ENCODE measurements at regions not wholly inside any gene's neighbourhood (a gene's known extent, or its start where the extent isn't known, plus 50 kb on each side); places are given as distances from the start of the nearest gene placed in this dataset.
A peak's percentile ranks its signal among the peaks of the same experiment; 100 is the strongest.

GRCh38 chr7:18250133-18250532 lies 222.5 kb upstream of the PRPS1L1 start:
- DNase-seq (ENCODE audit: low read depth): no peak
- no peak overlapping the region for H3K4me3 ChIP-seq (ENCODE audit: low read length)
- TF ChIP-seq CTCF (conservative IDR thresholded peaks at IDR 0.05; ENCODE audit: low read depth, low read length): no peak

GRCh38 chr7:18257711-18258110 lies 230.1 kb upstream of the PRPS1L1 start:
- TF ChIP-seq CTCF (conservative IDR thresholded peaks at IDR 0.05; ENCODE audit: low read depth, low read length): no peak
- DNase-seq (ENCODE audit: low read depth): no peak
- H3K4me3 ChIP-seq (ENCODE audit: low read length): no peak overlapping the region

GRCh38 chr7:18262058-18262457 lies 233.5 kb upstream of the HDAC9 start:
- no peak for TF ChIP-seq CTCF (conservative IDR thresholded peaks at IDR 0.05; ENCODE audit: low read depth, low read length)
- no peak for DNase-seq (ENCODE audit: low read depth)
- no peak overlapping the region for H3K4me3 ChIP-seq (ENCODE audit: low read length)

GRCh38 chr7:18265611-18266281 lies 229.8 kb upstream of the HDAC9 start:
- DNase-seq (ENCODE audit: low read depth): no peak

GRCh38 chr7:18268571-18268970 lies 227.0 kb upstream of the HDAC9 start:
- no peak overlapping the region for H3K4me3 ChIP-seq (ENCODE audit: low read length)
- no peak for TF ChIP-seq CTCF (conservative IDR thresholded peaks at IDR 0.05; ENCODE audit: low read depth, low read length)
- DNase-seq (ENCODE audit: low read depth): no peak

More at GRCh38 chr7:18265611-18266281, 229.8 kb upstream of the HDAC9 start:
- H3K4me3 ChIP-seq (ENCODE audit: low read length): no peak overlapping the region
- TF ChIP-seq CTCF (conservative IDR thresholded peaks at IDR 0.05; ENCODE audit: low read depth, low read length): no peak

GRCh38 chr7:18276380-18276779 lies 219.2 kb upstream of the HDAC9 start:
- peak; percentile 11 for TF ChIP-seq CTCF (conservative IDR thresholded peaks at IDR 0.05; ENCODE audit: low read depth, low read length)
- no peak overlapping the region for H3K4me3 ChIP-seq (ENCODE audit: low read length)
- DNase-seq (ENCODE audit: low read depth): no peak

- TF ChIP-seq CTCF (conservative IDR thresholded peaks at IDR 0.05; ENCODE audit: low read depth, low read length): no peak
- no peak overlapping the region for H3K4me3 ChIP-seq (ENCODE audit: low read length)
- no peak for DNase-seq (ENCODE audit: low read depth)
Observed at GRCh38 chr7:18278316-18278715, 217.2 kb upstream of the HDAC9 start.
